ELF-1 (cell line): ENCODE measurements at regions not wholly inside any gene's neighbourhood (a gene's known extent, or its start where the extent isn't known, plus 50 kb on each side); places are given as distances from the start of the nearest gene placed in this dataset.
A peak's percentile ranks its signal among the peaks of the same experiment; 100 is the strongest.

Experiments
- DNase-seq: peaks from one replicate; pipeline ENCODE4 v3.0.0-alpha.2; 2016; ENCODE audit warnings: low read depth, low spot score

DNA sequence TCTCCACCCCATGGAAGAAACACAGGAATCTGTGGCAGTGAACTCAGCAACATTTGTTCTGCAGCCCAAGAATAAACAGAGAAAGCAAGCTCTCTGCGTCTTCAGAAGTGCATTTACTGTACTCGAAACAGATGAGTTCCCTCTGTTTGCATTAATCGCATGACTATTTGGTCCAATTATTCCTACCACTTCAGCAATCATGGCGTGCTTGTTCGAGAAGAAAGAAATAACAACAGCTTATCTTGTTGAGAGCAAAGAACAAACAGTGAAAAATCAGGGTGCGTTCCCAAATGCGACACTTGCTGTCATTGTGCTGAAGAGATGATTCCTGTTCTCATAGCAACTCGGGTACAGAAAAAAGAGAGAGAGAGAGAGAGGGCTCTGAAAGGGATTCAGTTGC, 445.3 kb upstream of the MAF start:
- no peak for DNase-seq

DNA sequence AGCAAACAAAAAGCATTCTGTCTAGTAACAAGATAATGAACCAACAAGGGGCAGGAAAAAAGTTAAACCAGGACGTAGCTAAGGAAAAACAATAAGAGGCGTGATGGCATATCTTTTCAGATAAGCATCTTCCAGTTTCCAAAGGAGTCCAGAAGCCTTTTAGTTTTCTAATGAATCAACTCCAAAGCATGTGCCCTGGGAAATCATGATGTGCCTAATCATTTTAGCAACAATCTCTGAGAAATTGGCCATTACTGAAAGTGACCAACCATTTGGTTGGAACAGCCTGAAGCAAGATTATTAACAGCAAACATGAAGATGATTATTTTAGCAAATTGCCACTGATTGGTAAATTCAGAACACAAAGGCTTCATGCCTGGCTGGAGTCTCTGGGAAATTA, 440.9 kb upstream of the MAF start:
- no peak for DNase-seq

- DNase-seq, result no peak
Measured at GRCh38 chr16:80040814-80041213, 440.3 kb upstream of the MAF start.

DNA sequence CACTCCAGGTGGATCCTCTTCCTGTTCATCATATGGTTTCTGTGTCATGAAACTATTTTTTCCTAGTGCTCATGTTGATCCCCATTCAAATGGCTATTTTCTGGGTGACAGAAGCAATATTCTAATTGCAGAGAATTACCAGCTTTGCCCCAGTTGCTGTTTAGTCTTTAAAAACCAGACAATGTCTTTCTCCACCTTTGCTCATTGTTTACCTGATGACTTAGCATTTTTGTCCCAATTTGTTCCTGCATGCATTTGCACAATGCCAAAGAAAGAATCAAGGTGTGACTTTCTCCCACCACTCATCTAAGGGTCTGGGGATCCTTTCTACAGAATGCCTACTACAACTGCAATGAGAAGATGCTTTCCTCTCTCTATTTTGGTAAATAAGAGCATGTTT, 439.9 kb upstream of the MAF start:
- no peak for DNase-seq

DNA sequence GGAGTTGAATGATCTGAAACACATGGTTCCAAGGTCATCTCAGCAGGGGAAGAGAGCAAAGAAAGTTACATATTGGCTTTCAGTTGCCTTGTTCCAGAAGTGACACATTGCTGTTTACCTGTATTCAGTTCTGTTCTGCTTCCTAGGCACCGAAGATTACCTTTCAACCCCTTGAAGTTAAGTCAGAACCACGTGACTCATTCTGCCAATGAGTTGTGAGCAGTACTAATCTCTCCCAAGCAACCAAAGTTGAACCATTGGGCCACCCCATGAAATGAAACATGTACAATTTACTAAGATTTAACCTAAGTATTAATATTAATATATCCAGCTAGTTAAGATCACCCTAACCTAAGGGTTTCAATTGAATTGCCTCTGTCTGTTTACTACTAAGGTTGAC, 439.2 kb upstream of the MAF start:
- no peak for DNase-seq

GRCh38 chr16:80038566-80038965, 438.0 kb upstream of the MAF start:
- DNase-seq, result no peak

DNA sequence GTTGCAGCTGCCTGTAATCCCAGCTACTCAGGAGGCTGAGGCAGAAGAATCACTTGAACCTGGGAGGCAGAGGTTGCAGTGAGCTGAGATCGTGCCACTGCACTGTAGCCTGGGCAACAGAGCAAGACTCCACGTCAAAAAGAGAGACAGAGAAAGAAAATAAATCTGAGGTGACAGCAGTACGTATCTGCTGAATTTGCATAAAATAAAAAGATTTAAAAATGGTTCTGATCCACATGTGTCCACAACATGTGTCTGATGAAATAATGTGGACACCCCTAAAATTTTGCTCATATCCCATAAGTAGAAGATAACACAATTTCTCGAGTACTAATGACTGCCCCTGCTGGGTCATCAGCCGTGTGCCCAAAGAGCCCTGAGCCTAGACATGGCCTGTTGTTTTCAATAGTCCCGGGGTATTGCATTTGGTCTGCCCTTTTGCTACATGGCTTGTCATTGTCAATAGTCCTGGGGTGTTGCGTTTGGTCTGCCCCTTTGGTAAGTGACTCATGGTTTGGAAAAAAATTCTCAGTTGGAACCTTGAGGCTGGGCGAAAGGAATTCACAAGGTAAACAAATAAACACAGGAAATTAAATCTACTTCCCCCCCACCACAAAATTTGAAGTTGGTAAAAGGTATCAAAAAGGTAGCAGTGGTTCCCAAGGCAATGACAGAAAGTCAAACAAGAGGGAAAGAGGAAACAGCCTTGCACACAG, 434.6 kb upstream of the MAF start:
- DNase-seq, result no peak

DNA sequence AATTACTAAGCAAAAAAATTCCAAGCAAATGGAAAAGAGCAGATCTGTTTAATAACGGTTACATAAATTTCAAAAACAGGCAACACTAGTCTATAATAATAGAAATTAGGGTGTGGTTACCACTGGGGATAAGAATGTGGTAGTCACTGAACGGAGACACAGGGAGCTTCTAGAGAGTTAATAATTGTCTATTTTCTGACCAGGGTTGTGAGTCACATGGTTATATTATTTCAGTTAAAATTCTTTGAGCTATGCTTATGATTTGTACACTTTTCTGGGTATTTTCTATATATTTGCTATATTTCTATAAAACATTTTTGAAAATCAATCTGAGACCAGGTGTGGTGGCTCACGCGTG, 433.9 kb upstream of the MAF start:
- DNase-seq, result no peak

DNA sequence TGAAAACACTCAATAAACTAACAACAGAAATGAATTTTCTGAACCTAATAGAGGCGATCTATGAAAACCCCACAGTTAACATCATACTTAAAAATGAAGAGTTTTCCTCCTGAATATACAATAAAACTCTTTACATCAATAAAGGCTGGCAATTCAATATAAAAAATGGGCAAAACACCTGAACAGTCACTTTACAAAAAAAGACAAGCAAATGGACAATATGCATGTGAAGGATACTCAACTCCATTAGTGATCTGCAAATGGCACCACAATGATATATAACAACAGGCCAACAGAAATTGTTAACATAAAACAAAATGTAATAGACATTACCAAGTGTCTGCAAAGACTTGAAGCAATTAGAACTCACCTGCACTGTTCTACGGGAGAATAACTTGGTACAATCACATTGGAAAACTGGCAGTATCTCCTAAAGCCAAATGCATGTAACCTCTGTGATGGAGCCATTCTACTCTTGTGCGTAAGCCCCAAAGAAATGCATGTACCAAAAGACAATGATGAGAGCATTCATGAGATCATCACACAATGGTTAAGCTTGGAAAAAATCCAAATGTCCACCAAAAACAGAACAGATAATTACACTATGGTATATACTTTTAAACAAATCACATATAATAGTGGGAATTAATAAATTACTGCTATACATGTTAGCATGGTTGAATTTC, 433.4 kb upstream of the MAF start:
- no peak for DNase-seq

DNA sequence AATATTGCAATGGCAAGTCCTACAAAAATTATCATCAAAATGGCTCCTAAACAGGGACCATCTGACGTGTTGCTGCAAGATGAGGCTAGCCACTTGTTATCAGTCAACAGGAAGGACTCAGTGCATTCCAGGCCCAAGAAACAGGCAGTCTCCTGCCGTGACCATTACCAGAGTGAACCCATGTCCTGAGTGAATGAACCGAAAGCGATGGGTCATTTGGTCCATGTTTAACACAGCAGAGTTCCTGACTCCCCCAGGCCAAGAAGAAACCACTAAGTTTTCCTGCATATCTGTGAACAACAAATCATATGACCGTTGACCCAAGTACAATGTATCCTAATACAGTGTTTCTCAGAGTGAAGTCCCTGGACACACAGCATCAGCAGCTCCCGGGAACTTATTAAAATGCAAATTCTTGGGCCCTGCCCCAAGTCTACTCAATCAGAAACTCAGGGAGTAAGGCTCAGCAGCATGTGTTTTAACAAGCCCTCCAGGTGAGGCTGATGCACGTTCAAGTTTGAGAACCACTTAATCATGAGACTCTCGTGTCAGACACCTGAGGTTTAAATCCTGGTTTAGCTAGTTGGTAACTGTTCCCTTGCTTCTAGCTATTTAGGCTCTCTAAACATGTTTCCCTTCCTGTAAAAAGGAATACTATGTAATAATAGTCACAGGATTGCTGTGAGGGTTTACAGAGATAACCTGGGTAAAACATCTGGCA, 429.4 kb upstream of the MAF start:
- DNase-seq, result no peak

DNA sequence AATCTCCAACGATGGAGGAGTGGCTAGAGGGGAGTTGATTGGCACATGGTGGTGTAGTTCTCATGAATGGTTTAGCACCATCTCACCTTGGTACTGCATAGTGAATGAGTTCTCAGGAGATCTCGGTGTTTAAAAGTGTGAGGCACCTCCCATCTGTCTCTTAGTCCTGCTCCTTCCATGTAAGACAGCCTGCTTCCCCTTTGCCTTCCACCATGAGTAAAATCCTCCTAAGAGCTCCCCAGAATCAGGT, 428.8 kb upstream of the MAF start:
- no peak for DNase-seq

DNA sequence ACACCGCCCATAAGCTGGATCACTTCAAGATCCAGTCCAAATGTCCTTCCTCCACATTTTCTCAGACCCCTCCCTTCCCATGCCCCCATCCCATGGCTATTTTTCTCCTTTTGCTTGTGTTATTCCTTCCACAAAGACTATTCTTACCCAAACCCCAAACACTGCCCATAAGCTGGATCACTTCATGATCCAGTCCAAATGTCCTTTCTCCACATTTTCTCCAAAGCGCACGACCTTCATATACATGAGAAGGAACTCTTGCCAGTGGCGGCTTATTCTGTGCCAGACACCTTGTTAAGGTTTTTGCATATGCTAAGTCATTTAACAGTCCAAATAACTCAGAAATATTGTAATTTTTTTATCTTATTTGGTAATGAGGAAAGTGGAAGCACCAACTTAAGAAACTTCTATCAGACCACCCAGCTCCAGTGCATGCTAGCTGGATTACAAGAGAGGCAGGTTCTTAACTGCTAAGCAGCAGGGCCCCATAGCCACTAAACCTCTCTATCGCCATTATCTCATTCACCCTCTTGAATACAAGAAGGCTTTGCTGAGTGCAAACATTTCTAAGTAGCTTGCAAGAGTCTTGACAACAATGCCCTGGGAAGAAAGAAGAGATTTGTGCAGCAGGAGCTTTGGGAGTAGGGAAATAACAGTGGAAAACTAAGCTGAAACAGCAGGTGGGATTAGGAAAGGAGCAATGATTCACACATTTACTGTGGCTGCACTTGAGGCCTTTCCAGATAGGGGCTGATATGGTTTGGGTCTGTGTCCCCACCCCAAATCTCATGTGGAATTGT, 428.2 kb upstream of the MAF start:
- DNase-seq, result no peak

GRCh38 chr16:80027007-80027965, 426.7 kb upstream of the MAF start:
- peak; percentile 93 for DNase-seq

DNA sequence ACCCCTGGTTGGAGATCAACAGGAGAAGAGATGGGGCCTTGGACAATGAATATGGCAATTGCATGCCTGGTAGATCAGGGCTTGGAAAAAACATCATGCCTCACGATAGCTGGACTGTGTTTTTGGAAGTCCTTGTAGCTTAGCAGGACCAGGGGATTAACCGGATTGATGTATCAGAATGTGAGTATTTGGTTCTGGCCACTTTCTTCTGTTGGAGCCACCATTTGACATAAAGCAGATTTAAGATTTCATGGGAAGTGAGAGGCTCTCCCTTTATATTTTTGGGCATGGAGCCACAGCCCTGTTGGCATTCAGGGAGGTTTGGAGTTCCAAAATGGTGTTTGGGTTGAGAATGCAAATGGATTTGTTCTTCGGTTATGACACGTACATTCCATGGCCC, 424.7 kb upstream of the MAF start:
- DNase-seq, result no peak

GRCh38 chr16:80024443-80024842, 423.9 kb upstream of the MAF start:
- no peak for DNase-seq

DNA sequence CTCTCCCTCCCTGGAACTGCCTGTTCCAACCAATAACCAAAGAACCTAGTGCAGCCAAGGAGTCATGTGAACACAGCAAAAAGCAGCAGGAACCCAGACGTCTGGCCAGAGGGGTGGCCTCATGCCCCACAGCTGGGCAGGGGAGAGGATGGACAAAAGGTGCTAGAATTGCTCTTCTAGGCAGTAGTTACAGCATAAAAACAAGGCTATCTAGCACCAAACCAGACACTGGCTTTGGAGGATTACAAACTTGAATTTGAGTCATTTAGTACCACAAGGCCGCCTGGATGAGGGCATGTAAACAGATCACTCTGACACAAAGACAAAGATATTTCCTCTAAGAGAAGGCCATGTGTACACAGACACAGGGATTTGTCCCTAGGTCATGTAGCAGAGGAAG, 423.3 kb upstream of the MAF start:
- DNase-seq, result no peak

GRCh38 chr16:80019395-80019794, 418.9 kb upstream of the MAF start:
- no peak for DNase-seq

DNA sequence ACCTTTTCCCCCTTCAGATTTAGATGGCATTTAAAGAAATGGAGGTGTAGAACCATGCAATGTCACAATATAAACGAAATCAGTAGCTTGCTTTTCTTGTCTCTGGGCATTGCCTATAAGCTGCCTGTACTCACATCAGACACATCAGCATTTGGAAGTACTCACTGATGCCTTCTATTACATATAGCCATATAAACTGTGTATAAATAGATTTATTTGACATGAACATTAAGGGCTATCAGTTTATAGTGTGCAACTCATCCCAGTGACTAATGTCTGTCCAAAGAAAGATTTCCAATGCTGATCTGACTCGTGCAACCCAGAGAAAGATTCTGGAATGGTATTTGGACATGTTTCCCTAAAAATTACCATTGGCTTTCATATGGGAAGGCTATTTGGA, 417.9 kb upstream of the MAF start:
- no peak for DNase-seq

DNA sequence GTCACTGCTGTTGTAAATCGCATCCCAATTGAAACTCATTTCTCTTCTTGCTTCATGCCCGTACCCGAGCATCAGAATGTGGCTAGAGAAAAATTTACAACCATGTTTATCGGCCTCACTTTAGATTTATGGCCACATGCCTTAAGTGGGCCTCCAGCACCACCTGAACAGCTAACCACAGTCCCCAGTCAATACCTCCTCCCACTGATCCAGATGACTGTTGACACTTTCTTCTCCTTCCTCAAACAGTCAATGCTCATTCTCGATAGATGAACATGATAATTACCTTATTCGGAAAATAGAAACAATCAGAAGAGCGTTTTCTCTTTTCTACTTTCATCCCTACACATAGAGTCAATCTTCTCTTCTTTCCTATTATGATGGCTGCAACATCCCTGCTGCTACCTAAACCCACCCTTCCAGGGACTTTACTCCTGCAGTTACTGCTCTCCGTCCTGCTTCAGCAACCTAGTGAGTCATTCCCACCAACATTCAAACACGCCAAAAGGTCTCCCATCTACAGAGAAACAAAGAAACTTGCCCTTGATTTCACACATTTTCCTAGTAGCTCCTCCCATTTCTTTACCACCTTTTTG, 416.3 kb upstream of the MAF start:
- no peak for DNase-seq

DNA sequence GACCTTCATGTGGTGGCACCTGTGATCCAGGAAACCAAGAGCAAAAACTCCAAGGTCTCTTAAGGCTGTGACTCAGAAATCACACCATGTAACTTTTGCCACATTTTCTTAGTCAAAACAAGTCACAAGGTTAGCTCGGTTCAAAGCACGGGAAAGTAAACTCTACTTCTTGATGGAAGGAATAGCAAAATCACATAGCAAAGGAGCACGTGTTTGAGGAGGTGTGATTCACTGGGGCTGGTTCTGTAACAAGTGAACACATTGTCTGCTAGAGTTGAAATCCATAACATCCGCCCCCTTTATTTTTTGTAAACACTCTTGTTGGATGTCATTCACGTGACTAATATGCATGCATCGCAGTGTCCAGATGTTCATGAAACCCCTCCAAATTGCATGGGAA, 415.0 kb upstream of the MAF start:
- no peak for DNase-seq
